ENCODE measurements at regions not wholly inside any gene's neighbourhood (a gene's known extent, or its start where the extent isn't known, plus 50 kb on each side); places are given as distances from the start of the nearest gene placed in this dataset.

DNA sequence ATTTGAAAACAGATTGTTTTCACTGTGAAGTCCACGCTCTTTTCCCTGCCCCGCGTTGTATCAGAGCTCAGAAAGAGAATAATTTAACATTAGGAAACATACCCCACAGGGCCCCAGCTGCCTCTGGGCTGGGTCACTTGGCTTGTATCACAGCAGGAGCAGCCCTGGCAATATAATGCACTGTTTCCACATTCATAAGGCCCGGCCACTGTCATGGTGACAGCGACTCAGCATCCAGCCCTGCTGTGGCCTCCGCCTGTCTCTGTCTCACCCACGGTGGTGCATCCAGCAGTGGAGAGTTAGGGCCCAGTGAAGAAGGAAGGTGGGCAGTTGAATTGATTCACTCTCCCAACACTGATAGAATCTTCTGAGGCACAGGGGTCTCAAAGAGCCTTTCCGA lies 188.9 kb downstream of the NSG2 start:
- no peak for DNase-seq
- 96% methylated on average over 4 of the region's 8 CpGs for WGBS (ENCODE audit: insufficient coverage)
- Histone ChIP-seq H3K27ac (ENCODE audit: insufficient read depth in 1 of 2, low read depth in 1 of 2, low read length in 2 of 2, poor library complexity in 1 of 2, severe bottlenecking in 2 of 2) (no peak overlapping the region), H3K27me3 (replicated peaks in 2 of 5; ENCODE audit: control insufficient read depth in 4 of 5, insufficient read depth in 5 of 5, low read length in 4 of 5) (peaks cover 0 to 2% (median 0%) of the 10 kb centered on the region in 5 experiments), H3K4me1 (ENCODE audit: control extremely low read depth in 1 of 4, control insufficient read depth in 4 of 4, insufficient read depth in 4 of 4, low read length in 3 of 4) (peaks cover 0 to 6% (median 0%) of the 10 kb centered on the region in 4 experiments), H3K9me3 (ENCODE audit: control extremely low read depth in 1 of 5, control insufficient read depth in 4 of 5, insufficient read depth in 2 of 5, low read depth in 1 of 5, low read length in 4 of 5) (no peaks in the 10 kb centered on the region), H3K36me3 (ENCODE audit: control insufficient read depth in 4 of 4, insufficient read depth in 4 of 4, low read length in 3 of 4) (no peaks in the 10 kb centered on the region), H3K4me3 (ENCODE audit: control insufficient read depth in 1 of 7, extremely low read depth in 1 of 7, insufficient read depth in 4 of 7, low read depth in 2 of 7, low read length in 6 of 7) (no peak overlapping the region)
- ChIA-PET CTCF (no interaction called here), POLR2A (no interaction called here)

DNA sequence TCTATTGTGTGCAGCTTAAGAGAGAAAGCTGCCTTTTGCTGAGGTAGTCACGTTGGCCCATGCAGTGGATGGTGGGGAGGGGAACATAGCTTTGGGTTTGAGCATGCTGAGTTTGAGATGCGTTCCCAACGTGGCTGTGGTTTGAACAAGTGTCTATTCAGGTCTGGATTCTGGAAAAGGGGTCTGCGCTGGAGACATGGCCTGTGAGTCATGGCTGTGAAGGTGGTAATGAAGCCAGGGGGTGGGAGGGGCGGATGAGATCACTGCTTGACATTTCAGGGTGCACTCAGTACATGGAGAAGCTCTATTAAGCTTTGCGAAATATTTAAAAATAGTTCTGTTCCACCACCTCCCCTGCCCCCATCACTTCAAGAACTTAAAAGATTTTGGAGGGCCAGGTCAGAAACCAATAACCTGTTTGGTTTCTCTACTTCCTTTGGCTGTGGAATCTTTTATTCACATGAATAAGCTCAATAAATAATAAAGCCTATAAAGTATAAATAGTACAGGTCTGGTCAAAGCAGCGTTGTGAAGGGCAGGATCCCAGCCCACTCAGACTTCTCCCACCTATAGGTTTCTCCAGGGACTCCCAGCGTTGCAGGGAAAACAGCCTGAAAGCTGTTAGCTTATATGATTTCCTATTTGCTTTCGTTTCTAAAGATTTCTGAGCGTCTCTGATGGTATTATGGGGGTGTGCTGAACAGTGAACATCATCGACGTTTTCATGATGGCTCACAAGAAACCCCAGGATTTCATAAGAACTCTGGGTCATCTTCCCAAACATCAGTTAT lies 189.9 kb downstream of the NSG2 start:
- POLR2A ChIA-PET = no interaction called here
- peaks cover 0 to 6% (median 0%) of the 10 kb centered on the region in 4 experiments for H3K4me1 ChIP-seq (ENCODE audit: control extremely low read depth in 1 of 4, control insufficient read depth in 4 of 4, insufficient read depth in 4 of 4, low read length in 3 of 4)
- no peak overlapping the region for H3K4me3 ChIP-seq (ENCODE audit: control insufficient read depth in 1 of 7, extremely low read depth in 1 of 7, insufficient read depth in 4 of 7, low read depth in 2 of 7, low read length in 6 of 7)
- H3K27ac ChIP-seq (ENCODE audit: insufficient read depth in 1 of 2, low read depth in 1 of 2, low read length in 2 of 2, poor library complexity in 1 of 2, severe bottlenecking in 2 of 2) = no peak overlapping the region
- H3K9me3 ChIP-seq (ENCODE audit: control extremely low read depth in 1 of 5, control insufficient read depth in 4 of 5, insufficient read depth in 2 of 5, low read depth in 1 of 5, low read length in 4 of 5) = peaks cover 0 to 3% (median 0%) of the 10 kb centered on the region in 5 experiments
- no peaks in the 10 kb centered on the region for H3K36me3 ChIP-seq (ENCODE audit: control insufficient read depth in 4 of 4, insufficient read depth in 4 of 4, low read length in 3 of 4)
- H3K27me3 ChIP-seq (replicated peaks in 2 of 5; ENCODE audit: control insufficient read depth in 4 of 5, insufficient read depth in 5 of 5, low read length in 4 of 5) = peaks cover 0 to 1% (median 0%) of the 10 kb centered on the region in 5 experiments
- CTCF ChIA-PET = interaction anchor here (0.6 kb wide), 1 partner anchor 36 kb away, joined by 3 read pairs; no protein-coding TSS in a partner anchor
- no peak for DNase-seq
- WGBS (ENCODE audit: insufficient coverage) = 94% methylated on average over 8 of the region's 12 CpGs

DNA sequence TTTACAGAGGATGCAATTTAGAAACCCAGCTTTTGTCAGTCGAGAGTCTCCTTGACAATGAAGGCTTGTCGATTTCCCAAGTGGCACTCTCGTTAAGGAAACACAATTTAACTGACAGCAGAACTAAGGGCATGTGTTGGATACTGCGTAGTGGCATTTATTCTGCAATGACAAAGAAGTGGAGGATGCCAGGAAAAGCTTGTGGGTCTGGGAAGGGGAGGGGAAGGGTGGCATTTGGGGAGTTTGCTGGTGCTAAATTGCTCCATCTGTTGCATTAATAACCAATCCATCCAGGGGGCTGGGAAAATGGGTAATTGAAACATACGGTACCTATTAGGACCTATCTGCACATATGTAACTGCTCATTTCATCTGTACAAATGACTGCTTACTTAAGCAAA lies 190.6 kb downstream of the NSG2 start:
- no peak for DNase-seq

DNA sequence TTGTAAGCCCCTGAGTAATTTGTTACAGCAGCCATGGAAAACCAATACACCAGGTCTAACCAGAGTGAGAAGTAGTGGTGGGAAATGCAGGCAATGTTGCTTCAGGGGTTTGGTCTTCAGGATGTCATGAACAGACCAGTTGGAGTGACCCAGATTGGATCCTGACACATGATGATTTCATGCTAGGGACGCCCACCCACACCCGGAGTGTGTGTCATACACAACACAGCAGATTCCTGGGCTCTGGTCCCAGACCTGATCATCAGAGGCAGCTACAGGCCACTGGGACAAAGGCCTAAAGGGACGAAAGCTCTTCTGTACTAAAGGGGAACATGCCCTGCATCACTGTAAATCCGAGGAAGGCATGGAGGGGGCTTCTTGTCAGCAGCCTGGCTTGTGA lies 194.2 kb downstream of the NSG2 start:
- DNase-seq = no peak

More for the DNA sequence above, 190.6 kb downstream of the NSG2 start:
- no peak overlapping the region for H3K4me3 ChIP-seq (ENCODE audit: control insufficient read depth in 1 of 7, extremely low read depth in 1 of 7, insufficient read depth in 4 of 7, low read depth in 2 of 7, low read length in 6 of 7)
- WGBS (ENCODE audit: insufficient coverage) = 83% methylated on average over 5 of the region's 5 CpGs
- no peaks in the 10 kb centered on the region for H3K36me3 ChIP-seq (ENCODE audit: control insufficient read depth in 4 of 4, insufficient read depth in 4 of 4, low read length in 3 of 4)
- no peak overlapping the region for H3K27ac ChIP-seq (ENCODE audit: insufficient read depth in 1 of 2, low read depth in 1 of 2, low read length in 2 of 2, poor library complexity in 1 of 2, severe bottlenecking in 2 of 2)
- H3K9me3 ChIP-seq (ENCODE audit: control extremely low read depth in 1 of 5, control insufficient read depth in 4 of 5, insufficient read depth in 2 of 5, low read depth in 1 of 5, low read length in 4 of 5) = peaks cover 0 to 3% (median 0%) of the 10 kb centered on the region in 5 experiments
- ChIA-PET POLR2A (no interaction called here), CTCF (no interaction called here)
- H3K4me1 ChIP-seq (ENCODE audit: control extremely low read depth in 1 of 4, control insufficient read depth in 4 of 4, insufficient read depth in 4 of 4, low read length in 3 of 4) = peaks cover 0 to 6% (median 0%) of the 10 kb centered on the region in 4 experiments
- peaks cover 0 to 1% (median 0%) of the 10 kb centered on the region in 5 experiments for H3K27me3 ChIP-seq (replicated peaks in 2 of 5; ENCODE audit: control insufficient read depth in 4 of 5, insufficient read depth in 5 of 5, low read length in 4 of 5)

DNA sequence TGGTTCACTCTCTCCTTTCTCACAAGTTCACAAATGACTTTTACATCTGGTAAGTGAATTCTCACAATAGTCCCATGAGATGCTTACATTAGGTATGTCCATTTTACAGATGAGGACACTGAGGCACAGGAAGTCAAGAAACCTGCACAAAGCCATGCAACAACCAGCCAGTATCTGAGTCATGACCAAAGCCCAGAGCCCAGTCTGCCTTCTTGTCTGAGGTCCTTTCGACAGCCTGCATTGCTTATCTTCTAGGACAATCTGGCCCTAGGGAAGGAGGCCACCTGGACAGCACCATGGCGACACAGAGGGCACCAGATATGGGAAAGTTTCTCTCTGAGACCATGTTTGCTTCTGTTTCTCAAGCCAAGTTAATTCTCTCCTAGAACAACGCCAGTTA lies 197.1 kb downstream of the NSG2 start:
- peaks cover 0 to 3% (median 2%) of the 10 kb centered on the region in 5 experiments for H3K9me3 ChIP-seq (ENCODE audit: control extremely low read depth in 1 of 5, control insufficient read depth in 4 of 5, insufficient read depth in 2 of 5, low read depth in 1 of 5, low read length in 4 of 5)
- no peak overlapping the region for H3K4me3 ChIP-seq (ENCODE audit: control insufficient read depth in 1 of 7, extremely low read depth in 1 of 7, insufficient read depth in 4 of 7, low read depth in 2 of 7, low read length in 6 of 7)
- H3K27me3 ChIP-seq (replicated peaks in 2 of 5; ENCODE audit: control insufficient read depth in 4 of 5, insufficient read depth in 5 of 5, low read length in 4 of 5) = peaks cover 0 to 1% (median 0%) of the 10 kb centered on the region in 5 experiments
- POLR2A ChIA-PET = no interaction called here
- DNase-seq = no peak
- WGBS (ENCODE audit: insufficient coverage) = 93% methylated on average over 2 of the region's 3 CpGs
- H3K27ac ChIP-seq (ENCODE audit: insufficient read depth in 1 of 2, low read depth in 1 of 2, low read length in 2 of 2, poor library complexity in 1 of 2, severe bottlenecking in 2 of 2) = no peak overlapping the region
- CTCF ChIA-PET = interaction anchor here (0.8 kb wide), 1 partner anchor 69 kb away, joined by 3 read pairs; no protein-coding TSS in a partner anchor
- no peaks in the 10 kb centered on the region for H3K4me1 ChIP-seq (ENCODE audit: control extremely low read depth in 1 of 4, control insufficient read depth in 4 of 4, insufficient read depth in 4 of 4, low read length in 3 of 4)
- H3K36me3 ChIP-seq (ENCODE audit: control insufficient read depth in 4 of 4, insufficient read depth in 4 of 4, low read length in 3 of 4) = no peaks in the 10 kb centered on the region

More for the DNA sequence above, 194.2 kb downstream of the NSG2 start:
- CTCF ChIA-PET = no interaction called here
- H3K4me3 ChIP-seq (ENCODE audit: control insufficient read depth in 1 of 7, extremely low read depth in 1 of 7, insufficient read depth in 4 of 7, low read depth in 2 of 7, low read length in 6 of 7) = no peak overlapping the region
- no peak overlapping the region for H3K27ac ChIP-seq (ENCODE audit: insufficient read depth in 1 of 2, low read depth in 1 of 2, low read length in 2 of 2, poor library complexity in 1 of 2, severe bottlenecking in 2 of 2)
- peaks cover 0 to 3% (median 2%) of the 10 kb centered on the region in 5 experiments for H3K9me3 ChIP-seq (ENCODE audit: control extremely low read depth in 1 of 5, control insufficient read depth in 4 of 5, insufficient read depth in 2 of 5, low read depth in 1 of 5, low read length in 4 of 5)
- peaks cover 0 to 1% (median 0%) of the 10 kb centered on the region in 5 experiments for H3K27me3 ChIP-seq (replicated peaks in 2 of 5; ENCODE audit: control insufficient read depth in 4 of 5, insufficient read depth in 5 of 5, low read length in 4 of 5)
- WGBS (ENCODE audit: insufficient coverage) = 87% methylated on average over 4 of the region's 4 CpGs
- POLR2A ChIA-PET = no interaction called here
- no peaks in the 10 kb centered on the region for H3K4me1 ChIP-seq (ENCODE audit: control extremely low read depth in 1 of 4, control insufficient read depth in 4 of 4, insufficient read depth in 4 of 4, low read length in 3 of 4)
- H3K36me3 ChIP-seq (ENCODE audit: control insufficient read depth in 4 of 4, insufficient read depth in 4 of 4, low read length in 3 of 4) = no peaks in the 10 kb centered on the region

DNA sequence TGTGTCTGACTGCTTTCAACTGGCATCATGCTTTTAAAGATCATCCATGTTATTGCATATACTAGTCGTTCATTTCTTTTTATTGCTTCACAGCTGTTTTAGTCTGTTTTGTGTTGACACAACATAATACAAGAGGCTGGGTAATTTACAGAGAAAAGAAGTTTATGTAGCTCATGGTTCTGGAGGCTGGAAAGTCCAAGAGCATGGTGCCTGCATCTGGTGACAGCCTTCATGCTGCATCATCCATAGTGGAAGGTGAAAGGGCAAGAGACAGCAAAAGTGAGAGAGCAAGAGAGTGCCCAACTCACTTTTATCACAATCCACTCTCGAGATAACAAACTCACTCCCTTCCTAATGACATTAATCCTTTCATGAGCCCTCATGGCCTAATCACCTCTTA lies 198.4 kb downstream of the NSG2 start:
- Histone ChIP-seq H3K9me3 (ENCODE audit: control extremely low read depth in 1 of 5, control insufficient read depth in 4 of 5, insufficient read depth in 2 of 5, low read depth in 1 of 5, low read length in 4 of 5) (peaks cover 0 to 3% (median 2%) of the 10 kb centered on the region in 5 experiments), H3K27ac (ENCODE audit: insufficient read depth in 1 of 2, low read depth in 1 of 2, low read length in 2 of 2, poor library complexity in 1 of 2, severe bottlenecking in 2 of 2) (no peak overlapping the region), H3K27me3 (replicated peaks in 2 of 5; ENCODE audit: control insufficient read depth in 4 of 5, insufficient read depth in 5 of 5, low read length in 4 of 5) (peaks cover 0 to 1% (median 0%) of the 10 kb centered on the region in 5 experiments), H3K4me3 (ENCODE audit: control insufficient read depth in 1 of 7, extremely low read depth in 1 of 7, insufficient read depth in 4 of 7, low read depth in 2 of 7, low read length in 6 of 7) (no peak overlapping the region), H3K4me1 (ENCODE audit: control extremely low read depth in 1 of 4, control insufficient read depth in 4 of 4, insufficient read depth in 4 of 4, low read length in 3 of 4) (no peaks in the 10 kb centered on the region), H3K36me3 (ENCODE audit: control insufficient read depth in 4 of 4, insufficient read depth in 4 of 4, low read length in 3 of 4) (no peaks in the 10 kb centered on the region)
- WGBS (ENCODE audit: insufficient coverage) = 100% methylated on average over 1 of the region's 2 CpGs
- CTCF ChIA-PET = no interaction called here
- POLR2A ChIA-PET = no interaction called here
- no peak for DNase-seq

DNA sequence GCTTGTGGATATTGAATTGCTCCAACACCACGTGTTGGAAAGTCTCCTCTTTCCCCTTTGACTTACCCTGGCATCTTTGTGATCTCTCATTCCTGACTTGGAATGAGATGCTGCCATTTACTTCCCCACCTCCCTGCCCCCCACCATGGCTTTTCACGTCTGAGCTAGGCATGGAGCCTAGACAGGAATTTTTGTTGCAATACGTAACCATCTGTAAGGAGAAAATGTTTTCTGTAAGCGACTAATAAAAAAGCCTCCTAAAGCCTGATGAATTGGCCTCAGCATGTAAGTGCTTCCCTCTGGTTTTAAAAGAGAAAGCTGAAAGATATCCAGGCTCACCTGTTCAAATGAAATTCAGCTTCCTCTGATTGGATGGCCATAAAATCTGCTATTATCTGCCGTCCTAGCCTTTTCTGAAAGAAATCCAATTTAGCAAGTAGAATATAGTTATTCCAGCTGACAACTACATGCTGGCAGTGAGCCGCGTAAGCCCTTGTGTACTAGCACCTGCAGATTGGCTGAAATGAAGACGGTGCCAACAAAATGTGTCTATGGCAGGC lies 200.1 kb downstream of the NSG2 start:
- Histone ChIP-seq H3K27me3 (replicated peaks in 2 of 5; ENCODE audit: control insufficient read depth in 4 of 5, insufficient read depth in 5 of 5, low read length in 4 of 5) (no peaks in the 10 kb centered on the region), H3K9me3 (ENCODE audit: control extremely low read depth in 1 of 5, control insufficient read depth in 4 of 5, insufficient read depth in 2 of 5, low read depth in 1 of 5, low read length in 4 of 5) (peaks cover 0 to 2% (median 0%) of the 10 kb centered on the region in 5 experiments), H3K4me1 (ENCODE audit: control extremely low read depth in 1 of 4, control insufficient read depth in 4 of 4, insufficient read depth in 4 of 4, low read length in 3 of 4) (no peaks in the 10 kb centered on the region), H3K36me3 (ENCODE audit: control insufficient read depth in 4 of 4, insufficient read depth in 4 of 4, low read length in 3 of 4) (no peaks in the 10 kb centered on the region), H3K27ac (ENCODE audit: insufficient read depth in 1 of 2, low read depth in 1 of 2, low read length in 2 of 2, poor library complexity in 1 of 2, severe bottlenecking in 2 of 2) (no peak overlapping the region), H3K4me3 (ENCODE audit: control insufficient read depth in 1 of 7, extremely low read depth in 1 of 7, insufficient read depth in 4 of 7, low read depth in 2 of 7, low read length in 6 of 7) (no peak overlapping the region)
- 92% methylated on average over 7 of the region's 8 CpGs for WGBS (ENCODE audit: insufficient coverage)
- ChIA-PET POLR2A (no interaction called here), CTCF (no interaction called here)
- no peak for DNase-seq

Measured in common myeloid progenitor, CD34-positive (primary cell).